GM12891 (cell line): ENCODE measurements at regions not wholly inside any gene's neighbourhood (a gene's known extent, or its start where the extent isn't known, plus 50 kb on each side); places are given as distances from the start of the nearest gene placed in this dataset.

Source experiments
- DNase-seq: peaks from one replicate; pipeline ENCODE4 v3.0.0; 2011; ENCODE audit warnings: low spot score; ENCODE audit not compliant: insufficient read length
- FAIRE-seq: peaks from 2 replicates; lab custom pipeline; 2011; peaks lifted over from hg19 to GRCh38; lab: Jason Lieb, UNC
- PAX5 ChIP-seq: IDR thresholded peaks from 2 replicates; pipeline ENCODE4 v1.6.1; 2011; ENCODE audit warnings: low read length, moderate library complexity, mild to moderate bottlenecking; ENCODE audit not compliant: insufficient read depth, severe bottlenecking
- POLR2A ChIP-seq: IDR thresholded peaks from 2 replicates; pipeline ENCODE4 v1.6.1; 2011; ENCODE audit warnings: low read depth, low read length, control low read depth
- POLR2AphosphoS5 ChIP-seq: IDR thresholded peaks from 2 replicates; pipeline ENCODE4 v1.6.1; 2011; ENCODE audit warnings: low read depth, low read length, control low read depth
- POU2F2 ChIP-seq: IDR thresholded peaks from 2 replicates; pipeline ENCODE4 v1.6.1; 2011; ENCODE audit warnings: low read depth, mild to moderate bottlenecking, control low read depth, low read length, moderate library complexity
- SPI1 ChIP-seq: IDR thresholded peaks from 2 replicates; pipeline ENCODE4 v1.6.1; 2011; ENCODE audit warnings: low read depth, low read length, control low read depth
- TAF1 ChIP-seq: IDR thresholded peaks from 2 replicates; pipeline ENCODE4 v1.6.1; 2011; ENCODE audit warnings: low read depth, low read length, control low read depth

- no peak for TF ChIP-seq POLR2AphosphoS5
- TF ChIP-seq SPI1: 0 out of 2 replicates have a peak, but pooled peaks have one; percentile 2
- FAIRE-seq: no peak
- no peak for DNase-seq
These were observed 233.4 kb downstream of the FOXO1 start for GRCh38 chr13:40433001-40433400.

DNA sequence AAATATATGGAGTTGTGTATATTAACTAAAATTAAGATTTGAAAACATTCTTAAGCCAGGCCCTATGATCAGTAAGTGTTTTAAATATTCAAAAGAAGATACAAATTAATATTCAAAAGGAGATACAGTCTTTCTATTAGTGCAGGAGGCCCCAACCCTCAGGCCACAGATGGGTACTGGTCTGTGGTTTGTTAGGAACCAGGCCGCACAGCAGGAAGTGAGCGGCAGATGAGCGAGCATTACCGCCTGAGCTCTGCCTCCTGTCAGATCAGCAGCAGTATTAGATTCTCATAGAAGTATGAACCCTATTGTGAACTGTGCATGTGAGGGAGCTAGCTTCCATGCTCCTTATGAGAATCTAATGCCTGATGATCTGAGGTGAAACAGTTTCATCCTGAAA, 232.9 kb downstream of the FOXO1 start:
- FAIRE-seq (peak; percentile 35), DNase-seq (no peak)
- TF ChIP-seq POU2F2 (0 out of 2 replicates have a peak, but pooled peaks have one; percentile 17), TAF1 (no peak), POLR2A (no peak)

DNA sequence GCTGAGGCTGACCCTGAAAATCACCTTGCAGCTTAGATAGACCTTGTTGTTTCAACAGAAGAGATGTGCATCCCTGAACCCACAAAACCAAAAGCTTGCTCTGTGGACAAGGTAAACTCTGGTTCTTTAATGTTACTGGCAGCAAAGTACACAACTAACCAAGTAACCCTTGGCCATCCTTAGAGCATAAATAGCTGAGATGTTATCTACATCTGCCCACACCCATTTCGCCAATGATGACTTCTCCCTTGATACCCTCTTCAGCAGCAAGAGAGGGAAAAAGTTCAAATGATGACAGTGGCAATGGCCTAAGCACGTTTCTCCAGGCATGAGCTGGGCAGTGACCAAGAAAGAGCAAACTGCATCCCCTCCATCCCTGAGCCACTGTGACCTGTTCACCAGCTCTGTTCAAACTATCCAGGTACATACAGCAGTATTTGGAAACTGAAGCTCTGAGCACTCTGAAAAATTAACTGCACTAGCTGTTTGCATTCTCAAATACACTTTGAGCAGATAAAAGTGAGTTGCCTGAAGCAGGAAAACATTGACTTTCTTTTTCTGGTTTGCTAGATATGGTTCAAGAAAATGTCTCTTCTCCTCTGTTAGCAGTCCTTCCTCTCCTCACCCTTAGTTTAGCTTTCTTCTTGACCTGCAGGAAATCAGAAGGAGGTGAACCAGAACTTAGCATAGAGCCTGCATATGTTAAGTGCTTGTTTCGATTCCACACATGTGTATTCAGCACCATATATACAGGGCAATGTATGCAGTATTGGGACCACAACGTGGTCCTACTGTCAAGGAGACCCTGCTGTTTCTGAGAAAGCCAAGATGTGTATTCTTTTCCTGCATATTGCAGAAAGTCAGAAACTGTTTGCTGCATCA, 231.7 kb downstream of the FOXO1 start:
- TF ChIP-seq POLR2AphosphoS5: no peak
- TF ChIP-seq SPI1: no peak
- TF ChIP-seq PAX5: no peak
- no peak for TF ChIP-seq TAF1
- no peak for TF ChIP-seq POLR2A
- TF ChIP-seq POU2F2: no peak
- DNase-seq (no peak), FAIRE-seq (peak; percentile 80)

GRCh38 chr13:40438022-40438680, 228.3 kb downstream of the FOXO1 start:
- DNase-seq (no peak), FAIRE-seq (no peak)
- TF ChIP-seq POLR2A: no peak
- TF ChIP-seq TAF1: no peak
- TF ChIP-seq POU2F2: no peak
- no peak for TF ChIP-seq POLR2AphosphoS5
- TF ChIP-seq PAX5: no peak
- TF ChIP-seq SPI1: no peak

DNA sequence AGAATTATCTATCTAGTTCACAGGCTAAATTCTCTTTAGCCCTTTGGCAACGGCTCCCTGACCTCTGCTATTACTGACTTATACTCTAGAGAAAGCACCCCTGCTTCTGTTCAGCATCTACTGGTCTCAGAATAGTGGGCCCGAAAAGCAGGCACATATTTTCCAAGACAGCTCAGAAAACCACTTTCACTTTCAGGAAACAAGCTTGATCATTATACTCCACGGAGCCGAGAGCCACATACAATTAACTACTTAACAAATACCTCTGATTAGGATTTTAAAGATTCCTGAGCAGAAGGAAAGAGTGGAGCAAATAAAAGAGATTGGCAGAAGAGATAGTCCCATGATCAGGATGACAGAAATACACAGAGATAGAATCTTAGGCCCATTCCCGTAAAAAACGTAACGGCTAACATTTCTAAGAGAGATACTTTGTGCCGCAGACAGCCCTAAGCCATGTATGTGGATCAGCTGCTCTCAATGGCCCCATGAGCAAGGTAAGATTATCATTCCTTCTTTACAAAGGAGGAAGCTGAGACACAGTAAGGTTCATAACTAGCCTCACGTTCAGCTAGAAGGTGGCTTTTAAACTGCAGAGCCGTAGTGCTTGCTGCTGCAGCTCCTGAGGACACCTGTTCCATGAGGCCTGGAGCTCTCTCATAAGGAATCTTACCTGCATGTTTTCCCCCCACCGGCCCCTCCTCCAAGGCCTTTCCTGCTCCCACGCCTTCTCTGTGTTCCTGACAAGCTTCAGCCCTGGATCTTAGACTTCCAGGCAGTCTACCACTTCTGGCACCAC, 227.2 kb downstream of the FOXO1 start:
- FAIRE-seq (no peak), DNase-seq (no peak)
- TF ChIP-seq POU2F2 (no peak), PAX5 (no peak), TAF1 (no peak)

DNA sequence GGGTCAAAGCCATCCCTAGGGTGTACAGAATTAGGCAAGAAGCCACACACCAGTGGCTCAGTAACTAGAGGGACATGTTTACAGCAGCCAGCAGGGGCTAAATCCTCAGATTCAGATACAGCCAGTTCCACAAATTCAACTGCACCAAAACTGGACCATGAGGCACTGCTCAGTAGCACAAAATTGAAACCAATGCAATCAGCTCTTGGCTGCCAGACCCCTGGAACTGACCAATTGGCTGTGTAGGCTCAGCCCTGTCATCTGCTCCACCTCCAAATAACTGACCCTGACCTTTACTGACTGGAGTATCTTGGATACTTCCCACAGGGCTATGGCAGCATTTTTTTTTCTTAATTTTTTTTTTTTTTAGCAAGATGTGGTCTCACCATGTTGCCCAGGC, 226.5 kb downstream of the FOXO1 start:
- FAIRE-seq (no peak), DNase-seq (no peak)
- TF ChIP-seq POU2F2: no peak
- TF ChIP-seq PAX5: no peak
- no peak for TF ChIP-seq TAF1
- TF ChIP-seq POLR2A: no peak
- no peak for TF ChIP-seq POLR2AphosphoS5

DNA sequence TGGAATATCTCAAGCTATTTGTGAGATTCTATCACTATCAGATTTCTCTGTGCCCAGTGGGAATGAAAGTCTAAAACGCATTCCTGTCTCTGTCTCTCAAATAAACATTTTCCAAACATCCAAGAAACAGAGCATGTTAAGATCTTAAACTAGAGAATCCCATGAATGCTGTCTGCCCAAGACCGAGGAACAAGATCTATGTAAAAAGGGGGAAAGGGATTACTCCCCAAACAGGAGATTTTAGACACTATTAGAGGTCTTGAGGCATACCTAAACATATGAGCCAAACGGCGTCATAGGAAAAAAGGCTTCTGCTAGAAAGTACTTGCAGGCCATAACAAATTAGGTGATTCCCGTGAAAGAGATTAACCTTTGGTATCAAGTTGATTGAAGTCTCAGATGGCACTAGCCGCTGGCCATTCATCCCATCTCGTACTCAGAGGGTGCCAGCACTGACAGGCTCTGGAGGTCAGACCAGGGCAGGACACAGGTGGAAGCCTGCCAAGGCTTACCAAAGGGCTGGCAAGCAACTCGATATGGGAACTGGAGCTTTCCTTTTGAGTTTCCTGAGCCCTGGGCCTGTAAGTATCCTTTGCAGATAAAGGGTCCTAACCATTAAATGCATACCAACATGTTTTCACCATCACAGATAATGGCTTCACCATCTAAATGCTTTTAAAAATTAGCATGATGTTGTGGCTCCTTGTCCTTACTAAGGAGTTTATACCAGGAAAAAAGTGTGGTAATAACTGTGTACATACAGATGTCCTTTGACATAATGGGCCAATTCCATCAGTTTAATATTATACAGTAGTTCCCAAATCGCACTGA, 225.2 kb downstream of the FOXO1 start:
- TF ChIP-seq POU2F2: no peak
- TF ChIP-seq POLR2A: no peak
- no peak for TF ChIP-seq POLR2AphosphoS5
- FAIRE-seq (no peak), DNase-seq (no peak)

DNA sequence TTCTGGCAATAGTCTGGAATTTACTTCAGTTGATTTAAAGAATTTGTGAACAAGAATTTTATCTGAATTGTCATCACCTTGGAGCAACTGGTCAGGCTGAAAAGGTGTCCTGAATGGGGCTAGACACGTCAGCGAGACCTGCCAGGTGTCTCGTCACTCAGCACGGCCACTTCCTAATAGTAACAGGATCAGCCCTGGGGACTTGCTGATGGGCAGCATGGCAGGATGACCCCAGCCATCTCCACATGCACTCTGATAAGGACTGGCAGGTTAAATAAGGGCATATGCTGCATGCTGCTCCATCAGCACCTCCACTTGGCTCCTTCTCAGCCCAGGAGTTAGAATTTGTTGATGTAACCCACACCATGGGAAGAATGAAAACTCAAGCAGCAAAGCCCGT, 224.2 kb downstream of the FOXO1 start:
- FAIRE-seq (no peak), DNase-seq (no peak)
- no peak for TF ChIP-seq POLR2A

DNA sequence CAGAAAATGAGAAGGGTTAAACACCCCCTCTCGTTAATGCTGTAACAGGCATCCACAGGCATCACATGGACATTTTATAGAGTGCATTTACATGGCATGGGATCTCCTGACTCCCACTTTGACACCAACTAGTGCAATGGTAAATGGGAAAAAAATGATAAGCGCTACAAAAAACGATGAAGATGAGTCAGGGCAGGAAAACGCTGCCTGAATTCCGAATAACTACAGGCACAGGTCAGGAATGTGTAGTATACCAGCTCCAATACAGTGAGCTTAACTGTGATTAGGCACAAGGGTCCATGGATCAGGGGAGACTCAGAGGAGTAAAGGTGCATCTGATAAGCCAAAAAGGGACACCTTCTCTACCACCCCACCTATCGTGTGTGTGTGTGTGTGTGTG, 223.6 kb downstream of the FOXO1 start:
- DNase-seq (no peak), FAIRE-seq (no peak)
- TF ChIP-seq POLR2AphosphoS5 (no peak), TAF1 (no peak)

- FAIRE-seq (no peak), DNase-seq (no peak)
- TF ChIP-seq SPI1 (no peak), TAF1 (no peak), PAX5 (no peak), POLR2AphosphoS5 (no peak)
These were observed 222.2 kb downstream of the FOXO1 start for GRCh38 chr13:40444241-40444640.
